Uterus (tissue), 2 donors: ENCODE measurements at regions not wholly inside any gene's neighbourhood (a gene's known extent, or its start where the extent isn't known, plus 50 kb on each side); places are given as distances from the start of the nearest gene placed in this dataset.

Source experiments
- CTCF ChIP-seq, 4 experiments: fragments of 200-600 bp in 2 of 4; fragments of 450-650 bp in 2 of 4; sonication (generic) in 2 of 4; IDR thresholded peaks; one replicate each; pipeline ENCODE4 v1.5.1; 2016 to 2019; ENCODE audit warnings: antibody characterized with exemption in 4 of 4, mild to moderate bottlenecking in 2 of 4, moderate library complexity in 1 of 4
- POLR2A ChIP-seq, 2 donors: fragments of 450-650 bp; IDR thresholded peaks; one replicate each; pipeline ENCODE4 v1.6.1; 2016; ENCODE audit warnings: antibody characterized with exemption in 2 of 2, mild to moderate bottlenecking in 1 of 2, moderate library complexity in 1 of 2

- TF ChIP-seq CTCF (IDR thresholded peaks at IDR 0.05) = no peak
- TF ChIP-seq POLR2A (IDR thresholded peaks at IDR 0.05) = no peak
These were observed 321.0 kb downstream of the RPS6KC1 start for GRCh38 chr1:213371847-213372619.
